Right lung (tissue), 2 donors: ENCODE measurements at regions not wholly inside any gene's neighbourhood (a gene's known extent, or its start where the extent isn't known, plus 50 kb on each side); places are given as distances from the start of the nearest gene placed in this dataset.
"Not testable (repeated sequence)": the region's sequence is repeated elsewhere in the genome, so short reads cannot be mapped to it uniquely, and the experiment has no call there.

Experiments used
- DNase-seq, 2 donors: peaks; one replicate each; pipeline ENCODE4 v3.0.0-alpha.2; 2013

DNA sequence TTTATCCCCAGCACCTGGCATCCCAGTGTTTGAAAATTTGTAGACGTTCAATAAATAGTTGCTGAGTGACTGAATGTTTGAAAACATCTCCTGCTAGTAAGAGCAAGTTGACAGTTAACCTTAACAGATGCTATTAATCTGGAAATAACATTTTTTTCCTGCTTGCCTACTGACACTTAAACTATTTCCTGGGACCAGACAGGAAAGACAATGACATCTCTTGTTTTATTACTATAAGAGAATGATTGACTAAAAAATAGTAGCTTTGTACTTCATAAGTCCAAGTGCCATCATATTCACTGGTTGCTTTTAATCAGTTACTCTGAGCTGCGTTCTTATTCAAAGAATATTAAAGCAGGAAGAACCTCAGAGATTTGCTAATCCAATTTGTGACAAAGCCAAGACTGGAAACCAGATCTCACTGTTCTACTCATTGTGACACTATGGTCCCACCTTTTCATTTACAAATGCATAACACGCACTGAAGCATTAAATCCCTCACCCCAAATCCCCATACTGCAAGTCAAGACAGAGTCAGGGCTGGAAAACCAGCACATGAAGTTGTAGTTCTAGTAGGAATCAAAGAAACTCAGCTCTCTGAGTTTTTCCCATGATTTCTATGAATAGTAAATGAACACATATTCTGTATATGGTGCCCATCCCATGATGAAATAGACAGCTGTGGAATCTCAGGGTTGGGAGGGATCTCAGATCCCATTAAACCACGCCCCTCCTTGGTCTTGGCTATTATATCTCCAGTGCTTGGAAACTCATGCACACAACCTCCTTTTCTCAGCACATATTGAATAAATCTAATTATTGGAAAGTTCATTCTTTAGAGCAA is 212.7 kb upstream of the P2RY1 start:
- DNase-seq, result no peak

DNA sequence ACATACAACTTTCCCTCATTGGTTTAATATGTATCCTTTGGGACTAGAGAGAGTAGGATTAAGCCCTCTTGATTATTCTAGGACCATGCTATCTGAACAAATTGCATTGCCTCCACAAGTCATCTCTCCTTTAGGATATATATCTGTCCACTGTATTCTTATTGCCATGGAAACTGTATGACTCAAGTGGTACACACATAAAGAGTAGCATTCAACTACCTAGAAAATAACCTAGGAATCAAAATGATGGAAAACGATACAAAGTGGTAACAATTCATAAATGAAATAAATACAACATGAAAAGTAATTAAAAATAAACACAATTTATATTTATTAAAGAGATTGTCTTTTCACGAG is 212.1 kb upstream of the P2RY1 start:
- no peak for DNase-seq

DNA sequence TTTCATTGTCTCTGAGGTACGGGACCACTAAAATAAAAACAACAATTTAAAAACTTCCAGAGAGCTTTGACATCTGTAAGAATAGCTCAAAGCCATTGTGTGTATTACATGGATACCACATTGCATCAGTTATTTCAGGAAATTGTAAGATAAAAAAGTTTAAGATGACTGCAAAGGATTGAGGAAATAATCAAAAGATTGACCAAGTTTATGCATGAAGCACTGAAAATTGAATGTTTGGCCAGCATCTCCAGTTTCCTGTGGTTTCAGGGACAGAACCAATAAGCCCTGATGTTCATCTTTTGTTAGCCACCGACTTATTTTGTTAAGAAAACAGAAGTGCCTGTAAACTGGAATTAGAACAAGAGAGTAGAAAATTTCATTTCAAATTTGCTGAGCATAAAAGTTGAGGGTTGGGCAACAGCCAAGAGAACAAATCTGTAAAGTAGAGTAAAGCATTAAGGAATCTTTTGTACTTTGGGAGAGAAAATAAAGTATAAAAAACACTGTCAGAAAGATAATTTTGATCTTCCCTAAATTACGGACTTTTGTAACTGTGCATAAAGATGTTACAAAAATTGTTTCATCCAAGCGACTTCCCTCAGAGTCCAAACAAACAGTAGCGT is 211.5 kb upstream of the P2RY1 start:
- no peak for DNase-seq

DNA sequence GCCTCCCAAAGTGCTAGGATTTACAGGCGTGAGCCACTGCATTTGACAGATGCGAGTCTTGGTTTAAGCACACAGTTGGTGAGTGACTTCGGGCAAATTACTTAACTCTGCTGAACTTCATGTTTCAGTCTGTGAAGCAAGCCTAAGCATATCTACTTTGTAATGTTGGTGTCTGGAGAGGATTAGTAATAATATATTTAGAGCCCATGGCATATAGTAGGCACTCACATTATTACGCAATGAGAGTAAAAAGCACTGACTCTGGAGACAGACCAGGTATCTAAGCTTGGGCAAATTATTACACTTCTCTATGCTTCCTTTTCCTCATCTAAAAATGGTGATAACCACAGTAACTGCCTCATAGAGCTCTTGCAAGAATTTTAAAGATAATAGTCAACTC is 208.7 kb upstream of the P2RY1 start:
- no peak for DNase-seq

DNA sequence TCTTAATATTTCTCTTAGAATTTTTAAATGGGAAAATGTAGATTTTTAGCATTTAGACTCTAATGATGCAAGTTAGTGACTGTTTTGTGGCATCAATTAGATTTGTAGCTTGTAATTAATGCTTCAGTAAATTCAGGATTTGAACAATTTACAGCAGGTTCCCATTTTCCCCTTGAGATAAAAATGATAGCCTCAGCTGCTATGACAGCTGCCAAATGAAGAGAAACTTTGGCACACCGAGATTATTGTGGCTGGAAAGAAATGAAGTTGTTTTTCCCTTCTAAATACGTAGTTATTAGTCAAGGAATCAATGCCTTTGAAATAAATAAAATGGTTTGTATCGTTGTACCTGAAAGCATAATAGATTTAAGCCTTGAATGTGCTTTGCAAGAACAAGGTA is 206.4 kb upstream of the P2RY1 start:
- DNase-seq, result no peak

DNA sequence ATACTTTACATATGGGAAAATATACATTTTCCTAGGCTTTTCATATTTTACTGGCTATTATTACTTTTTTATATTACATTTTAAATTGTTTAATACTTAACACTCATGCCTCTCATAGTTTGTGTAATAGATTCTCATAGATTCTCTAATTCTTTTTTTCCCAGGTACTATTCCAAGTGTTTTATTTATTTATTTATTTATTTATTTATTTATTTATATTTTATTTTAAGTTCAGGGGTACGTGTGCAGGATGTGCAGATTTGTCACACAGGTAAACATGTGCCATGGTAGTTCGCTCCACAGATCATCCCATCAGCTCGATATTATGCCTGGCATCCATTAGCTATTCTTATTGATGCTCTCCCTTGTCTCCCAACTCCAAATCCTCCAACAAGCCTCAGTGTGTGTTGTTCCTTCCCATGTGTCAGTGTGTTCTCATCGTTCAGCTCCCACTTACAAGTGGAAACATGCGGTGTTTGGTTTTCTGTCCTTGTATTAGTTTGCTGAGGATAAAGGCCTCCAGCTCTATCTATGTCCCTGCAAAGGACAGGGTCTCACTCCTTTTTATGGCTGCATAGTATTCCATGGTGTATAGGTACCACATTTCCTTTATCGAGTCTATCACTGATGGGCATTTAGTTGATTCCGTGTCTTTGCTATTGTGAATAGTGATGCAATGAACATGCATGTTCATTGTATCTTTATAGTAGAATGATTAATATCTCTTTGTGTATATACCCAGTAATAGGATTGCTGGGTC is 205.4 kb upstream of the P2RY1 start:
- DNase-seq, result no peak

DNA sequence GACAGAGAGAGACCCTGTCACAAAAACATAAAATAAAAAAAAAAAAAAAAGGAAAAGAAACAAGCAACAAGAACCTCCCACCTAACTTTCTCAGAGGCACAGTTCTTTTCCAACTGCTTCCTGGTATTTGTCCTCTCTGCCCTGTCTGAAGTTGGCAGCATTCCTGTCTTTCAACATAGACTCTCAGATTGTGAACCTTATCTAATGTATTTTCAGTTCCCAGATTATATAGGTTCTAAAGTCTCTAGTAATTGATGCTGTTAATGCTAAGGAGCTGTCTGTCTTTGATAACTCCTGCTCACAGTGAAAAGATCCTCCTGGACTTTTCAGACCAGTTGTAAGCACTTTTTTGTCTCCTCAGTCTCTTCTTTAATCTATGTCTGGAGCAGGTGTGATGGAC is 199.5 kb upstream of the P2RY1 start:
- DNase-seq, result no peak

DNA sequence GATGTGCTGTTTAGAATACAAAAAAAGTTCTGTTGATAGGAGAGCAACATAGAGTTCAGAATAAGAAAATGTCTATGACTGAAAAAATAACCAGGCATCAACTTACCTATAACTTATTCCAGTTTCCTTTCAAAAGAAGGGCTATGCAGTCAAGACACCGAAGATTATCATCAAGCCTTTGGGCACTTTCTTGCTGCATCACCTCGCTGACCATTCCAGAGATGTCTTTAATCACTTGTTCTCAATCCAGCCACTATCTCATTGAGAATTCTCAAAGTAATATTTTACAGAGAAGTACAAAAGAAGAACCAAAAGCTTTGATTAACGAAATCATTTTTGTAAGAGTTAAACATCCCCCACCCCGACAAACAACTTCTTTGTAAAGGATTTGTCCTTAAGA is 198.3 kb upstream of the P2RY1 start:
- DNase-seq, result no peak

DNA sequence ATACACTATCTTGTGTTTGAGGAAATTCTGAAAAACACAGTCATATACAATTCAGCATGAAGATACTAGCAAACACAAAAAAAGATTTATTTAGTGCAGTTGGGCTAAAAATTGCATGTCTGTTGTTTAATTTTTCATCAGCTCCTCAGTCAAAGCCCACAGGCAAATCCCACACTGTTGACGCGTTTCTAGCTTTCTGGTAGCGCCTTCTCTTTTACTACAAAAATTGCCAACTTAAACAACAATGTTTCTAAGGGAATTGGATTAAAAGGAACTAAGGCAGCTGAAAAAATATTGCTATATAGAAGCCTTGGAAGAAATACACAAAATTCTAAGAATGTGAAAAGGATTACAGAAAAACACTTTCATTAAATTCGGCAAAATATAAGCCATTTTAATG is 196.7 kb upstream of the P2RY1 start:
- no peak for DNase-seq

DNA sequence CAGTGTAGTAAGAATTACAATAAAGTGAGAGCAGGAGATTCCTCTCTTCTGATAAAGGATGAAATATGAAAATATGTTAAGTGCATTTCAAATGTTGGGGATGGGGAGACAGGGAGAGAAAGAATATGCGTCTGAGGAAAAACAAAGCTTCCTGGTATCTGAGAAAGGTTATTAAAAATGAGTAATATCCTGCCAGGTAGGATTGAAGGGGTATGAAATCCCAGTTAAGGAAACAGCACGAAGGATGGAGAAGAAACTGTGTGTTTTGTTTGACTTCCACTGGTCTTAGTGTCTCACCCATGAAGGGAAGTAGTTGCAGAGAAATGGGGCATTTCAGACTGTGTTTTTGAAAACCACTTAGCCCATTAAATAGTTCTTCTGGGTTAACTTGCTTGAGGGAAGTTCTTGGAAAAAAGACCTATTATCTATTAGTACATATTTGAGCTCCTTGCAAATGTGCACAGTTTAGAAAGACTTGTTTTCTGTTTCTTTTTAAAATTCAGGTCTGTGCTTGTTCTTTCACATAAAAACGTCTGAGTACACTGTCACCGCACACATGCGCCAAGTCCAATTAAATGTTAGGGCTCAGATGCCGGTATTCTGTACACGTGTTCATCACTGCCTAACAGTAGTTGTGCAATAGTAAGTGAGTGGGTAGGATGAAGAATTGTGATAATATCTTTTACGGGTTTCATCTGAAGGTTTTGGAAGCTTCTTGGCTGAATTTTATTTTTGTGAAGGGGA is 196.1 kb upstream of the P2RY1 start:
- DNase-seq, result no peak

DNA sequence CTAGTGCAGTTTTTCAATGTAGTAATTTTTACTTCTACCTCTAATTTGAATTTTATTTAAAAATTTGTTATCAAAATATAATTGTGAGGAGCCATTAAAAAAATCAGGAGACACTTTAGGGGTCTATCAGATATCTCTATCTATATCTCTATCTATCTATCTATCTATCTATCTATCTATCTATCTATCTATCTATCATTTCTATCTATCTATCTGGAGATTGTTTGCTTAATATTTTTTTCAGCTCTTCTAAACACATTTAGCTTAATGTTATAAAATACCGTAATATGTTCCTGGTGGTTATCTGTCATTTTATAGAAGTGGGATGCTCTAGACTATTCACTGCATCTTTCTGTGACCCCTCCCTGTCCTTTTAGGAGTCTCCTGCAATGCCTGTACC is 193.7 kb upstream of the P2RY1 start:
- no peak for DNase-seq

DNA sequence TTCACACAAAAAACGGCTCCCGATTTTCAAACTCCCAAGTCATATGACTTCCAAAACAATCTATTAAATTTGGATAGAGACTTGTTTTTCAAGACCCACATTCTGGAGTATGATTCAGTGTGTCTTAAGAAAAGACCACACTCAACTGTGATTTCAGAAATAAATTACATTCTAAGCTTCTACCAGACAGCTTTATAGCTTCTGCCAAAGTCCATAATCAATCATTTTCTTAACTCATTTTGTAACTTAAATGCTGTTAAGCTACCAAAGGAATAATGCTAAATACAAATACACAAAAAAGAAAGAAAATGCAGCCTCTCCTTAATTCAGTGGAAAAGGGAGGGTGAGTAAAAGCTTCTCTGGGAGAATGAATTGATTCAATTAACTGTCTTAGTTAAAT is 192.3 kb upstream of the P2RY1 start:
- no peak for DNase-seq

DNA sequence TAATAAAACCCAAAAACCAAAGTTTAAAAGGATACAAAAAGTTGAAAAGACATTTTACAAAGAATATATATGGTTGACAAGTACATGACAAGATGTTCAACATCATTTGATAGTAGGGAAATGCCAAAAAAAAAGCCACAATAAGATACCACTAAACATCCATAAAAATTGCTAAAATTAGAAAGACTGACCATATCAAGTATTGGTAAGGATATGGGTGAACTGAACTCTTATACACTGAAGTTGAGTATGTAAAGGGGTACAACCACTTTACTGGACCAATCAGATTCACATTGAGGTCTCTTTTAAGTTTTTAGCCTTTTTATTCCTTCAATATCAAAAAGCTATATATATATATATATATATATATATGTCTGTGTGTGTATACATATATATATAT is 190.5 kb upstream of the P2RY1 start:
- DNase-seq, result no peak

DNA sequence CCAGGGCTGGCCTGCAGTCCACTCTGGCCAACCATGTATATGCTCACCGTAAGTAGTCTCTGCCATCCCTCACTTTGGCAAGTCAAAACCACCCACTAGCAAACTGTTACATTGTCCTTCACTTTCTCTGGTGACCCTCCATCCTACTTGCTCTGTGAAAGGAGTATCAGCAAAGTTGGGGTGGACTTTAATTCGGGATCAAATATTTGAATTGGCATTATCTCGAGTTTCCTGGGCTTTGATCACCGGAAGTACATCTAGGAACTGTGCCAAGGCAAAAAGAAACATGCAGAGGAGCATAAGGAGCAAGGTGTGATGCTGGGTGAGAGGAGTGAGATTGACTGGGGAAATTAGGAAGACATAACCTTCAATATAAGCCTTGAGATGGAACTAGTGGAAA is 188.9 kb upstream of the P2RY1 start:
- no peak for DNase-seq

DNA sequence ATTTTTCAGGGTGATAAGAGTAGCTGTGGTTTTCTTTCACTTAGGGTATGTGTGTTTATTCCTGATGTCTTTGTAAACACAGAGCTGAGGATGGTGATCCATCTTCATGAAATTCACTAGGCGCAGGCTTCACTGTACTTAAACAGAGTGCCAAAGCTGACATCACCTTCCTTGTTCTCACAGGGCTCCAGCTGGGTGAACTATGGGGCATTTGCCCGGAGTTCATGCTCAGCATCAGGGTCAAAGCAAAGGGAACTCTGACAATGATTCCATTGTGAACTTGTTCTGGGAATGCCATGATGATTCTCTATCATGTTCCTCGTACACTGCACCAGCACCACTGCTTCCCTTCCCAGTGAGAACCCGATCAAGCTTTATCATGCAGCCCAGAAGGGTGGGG is 184.8 kb upstream of the P2RY1 start:
- no peak for DNase-seq

DNA sequence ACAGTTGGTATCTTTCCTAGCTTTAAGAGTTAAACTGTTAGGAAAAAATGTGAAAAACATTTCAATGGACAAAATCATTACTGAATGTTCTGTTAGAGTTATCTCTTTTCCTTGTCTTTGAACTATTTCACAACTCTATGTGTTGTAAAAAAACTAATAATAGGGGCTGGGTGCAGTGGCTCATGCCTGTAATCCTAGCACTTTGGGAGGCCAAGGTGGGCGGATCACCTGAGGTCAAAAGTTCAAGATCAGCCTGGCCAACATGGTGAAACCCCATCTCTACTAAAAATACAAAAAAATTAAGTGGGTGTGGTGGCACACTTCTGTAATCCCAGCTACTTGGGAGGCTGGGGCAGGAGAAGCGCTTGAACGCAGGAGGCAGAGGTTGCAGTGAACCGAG is 184.0 kb upstream of the P2RY1 start:
- not testable (repeated sequence) for DNase-seq

DNA sequence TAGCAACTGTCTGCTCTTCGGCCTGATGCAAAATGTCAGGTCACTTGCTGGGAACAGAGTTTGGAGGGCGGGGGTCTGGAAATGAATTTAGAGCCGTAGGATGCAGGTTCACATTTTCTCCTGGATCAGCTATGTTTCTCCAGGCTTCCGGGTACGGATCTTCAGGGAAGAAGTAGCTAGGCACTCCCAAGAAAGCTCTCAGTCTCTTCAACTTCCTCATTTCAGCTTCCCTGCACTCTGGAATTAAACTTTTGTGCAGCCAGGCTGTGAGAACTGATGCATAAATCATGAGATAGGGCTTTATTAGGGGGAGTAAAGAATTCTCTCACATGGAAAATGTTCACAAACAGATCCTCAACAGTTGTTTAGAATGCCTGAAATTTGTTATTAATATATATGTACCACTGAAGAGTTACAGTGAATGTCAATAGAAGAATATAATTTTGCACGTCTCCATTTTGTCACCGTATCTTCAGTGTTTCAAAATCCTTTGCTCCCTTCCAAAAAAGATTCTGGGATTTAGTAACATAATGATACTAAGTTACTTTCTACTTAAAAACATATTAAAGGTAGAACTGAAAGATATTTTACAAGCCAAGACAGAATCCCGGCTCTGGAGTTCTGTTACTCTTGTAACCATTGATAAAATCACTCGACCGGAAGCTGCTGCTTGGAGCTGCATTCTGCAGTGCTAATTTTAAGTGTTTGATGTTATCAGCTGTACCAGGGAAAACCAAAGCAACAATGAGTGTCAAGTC is 178.5 kb upstream of the P2RY1 start:
- no peak for DNase-seq

DNA sequence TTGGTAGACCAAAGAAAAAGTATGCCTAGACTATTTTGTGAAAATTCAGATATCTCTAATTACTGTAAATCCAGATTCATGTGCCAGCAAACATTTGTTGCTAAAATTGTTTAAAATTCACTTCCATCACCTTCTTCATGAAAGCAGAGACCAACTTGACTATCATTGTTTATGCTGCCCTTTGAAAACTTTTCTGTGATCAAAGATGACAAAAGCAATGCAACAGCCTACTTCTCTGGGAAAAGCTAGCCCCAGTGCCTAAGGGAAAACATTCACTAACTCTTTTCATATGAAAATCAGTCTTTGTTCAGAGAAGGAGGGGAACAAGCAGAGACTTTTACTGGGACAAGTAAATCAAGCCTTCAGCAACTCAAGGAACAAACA is 178.0 kb upstream of the P2RY1 start:
- DNase-seq, result no peak

DNA sequence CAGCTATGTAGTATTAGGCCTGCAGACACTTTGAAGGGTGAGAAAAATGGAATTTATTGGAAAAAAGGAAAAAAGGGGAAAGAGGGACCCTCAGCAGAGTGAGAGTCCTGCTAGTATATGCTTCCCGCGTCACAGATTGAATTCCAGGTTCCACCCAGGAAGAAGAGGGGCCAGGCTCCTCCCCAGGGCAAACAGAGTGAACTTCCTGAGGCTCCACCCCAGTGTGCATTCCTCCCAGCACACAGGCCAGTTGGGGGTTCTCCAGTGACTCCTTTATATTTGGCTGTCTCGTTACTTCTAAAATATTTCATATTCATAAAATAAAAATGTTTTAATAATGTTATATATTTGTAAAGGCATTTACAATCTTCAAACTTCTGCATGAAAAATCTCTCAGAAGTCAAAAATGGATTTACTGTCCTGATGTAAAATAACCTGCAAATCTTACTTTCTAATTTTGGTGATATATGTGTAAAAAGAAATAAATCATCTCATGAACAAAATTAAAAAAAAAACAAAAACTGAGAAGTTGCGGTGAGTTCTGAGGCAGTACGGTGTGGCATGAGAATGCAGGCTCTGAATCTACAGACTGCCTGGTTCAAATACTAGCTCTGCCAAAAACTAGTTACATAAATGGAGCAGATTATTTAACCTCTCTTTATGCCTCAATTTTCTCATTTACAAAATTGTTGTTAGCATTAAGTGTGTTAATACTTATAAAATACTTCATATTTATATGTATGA is 175.8 kb upstream of the P2RY1 start:
- no peak for DNase-seq

DNA sequence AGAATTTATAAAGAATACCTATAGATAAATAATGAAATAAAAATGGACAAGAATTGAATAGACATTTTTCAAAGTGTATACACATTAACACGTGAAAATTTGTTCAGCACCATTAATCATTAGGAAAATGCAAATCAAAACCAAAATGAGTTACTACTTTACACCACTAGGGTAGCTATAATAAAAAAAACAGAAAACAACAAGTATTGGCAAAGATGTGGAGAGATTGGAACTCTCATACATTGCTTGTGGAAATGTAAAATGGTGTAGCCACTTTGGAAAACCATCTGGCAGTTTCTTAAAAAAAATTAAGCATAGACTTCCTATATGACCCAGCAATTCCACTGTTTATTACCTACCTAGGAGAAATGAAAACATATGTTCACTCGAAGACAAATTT is 172.8 kb upstream of the P2RY1 start:
- no peak for DNase-seq

DNA sequence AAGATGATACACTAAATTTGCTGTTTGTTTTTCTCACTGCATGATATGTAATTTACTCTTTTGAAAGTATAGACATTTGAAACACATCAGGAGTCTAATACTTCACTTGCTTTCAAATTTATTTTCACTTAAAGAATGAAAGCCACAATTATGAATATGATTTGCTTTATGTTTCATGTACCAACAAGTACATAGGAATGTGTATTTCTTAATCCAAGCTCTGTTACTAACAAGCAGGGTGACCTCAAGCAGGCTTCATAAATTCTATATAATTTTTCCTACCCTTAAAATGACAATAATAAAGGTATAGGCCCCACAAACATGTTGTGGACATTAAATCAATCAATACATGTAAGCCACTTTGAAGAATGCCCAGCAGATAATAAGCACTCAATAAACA is 170.2 kb upstream of the P2RY1 start:
- DNase-seq, result no peak
